ENCODE measurements at regions not wholly inside any gene's neighbourhood (a gene's known extent, or its start where the extent isn't known, plus 50 kb on each side); places are given as distances from the start of the nearest gene placed in this dataset.

- DNase-seq: no peak
These were observed 68.6 kb downstream of the SMIM21 start for GRCh38 chr18:75358928-75359327.

GRCh38 chr18:75353357-75353756, 74.1 kb downstream of the SMIM21 start:
- DNase-seq: no peak

GRCh38 chr18:75351409-75351808, 76.1 kb downstream of the SMIM21 start:
- no peak for DNase-seq

- DNase-seq: no peak
These were observed 76.6 kb downstream of the SMIM21 start for GRCh38 chr18:75350857-75351256.

- peak in 1 of 2 experiments; percentile 10 for DNase-seq
These were observed 77.0 kb downstream of the SMIM21 start for GRCh38 chr18:75350512-75350839.

- no peak for DNase-seq
These were observed 77.6 kb downstream of the SMIM21 start for GRCh38 chr18:75349668-75350511.

GRCh38 chr18:75346671-75347070, 80.8 kb downstream of the SMIM21 start:
- no peak for DNase-seq

- no peak for DNase-seq
These were observed 82.9 kb downstream of the SMIM21 start for GRCh38 chr18:75344615-75345014.

GRCh38 chr18:75344161-75344560, 83.3 kb downstream of the SMIM21 start:
- no peak for DNase-seq

- no peak for DNase-seq
These were observed 84.1 kb downstream of the SMIM21 start for GRCh38 chr18:75343389-75343788.

- no peak for DNase-seq
These were observed 85.6 kb downstream of the SMIM21 start for GRCh38 chr18:75341897-75342296.

- DNase-seq: no peak
These were observed 86.2 kb downstream of the SMIM21 start for GRCh38 chr18:75341267-75341666.

GRCh38 chr18:75339936-75340605, 87.4 kb downstream of the SMIM21 start:
- DNase-seq: no peak
